NCI-H2227 (cell line): ENCODE measurements at regions not wholly inside any gene's neighbourhood (a gene's known extent, or its start where the extent isn't known, plus 50 kb on each side); places are given as distances from the start of the nearest gene placed in this dataset.

Experiments used
- DNase-seq: peaks from one replicate; lab custom pipeline; 2025; ENCODE audit not compliant: unreplicated experiment; lab: John Stamatoyannopoulos, UW

- no peak for DNase-seq
These were observed 65.1 kb upstream of the DIAPH2 start for GRCh38 chrX:96619588-96619987.

- no peak for DNase-seq
These were observed 62.8 kb upstream of the DIAPH2 start for GRCh38 chrX:96621811-96622210.
